IMR-90 (cell line): ENCODE measurements at regions not wholly inside any gene's neighbourhood (a gene's known extent, or its start where the extent isn't known, plus 50 kb on each side); places are given as distances from the start of the nearest gene placed in this dataset.

Source experiments
- ATAC-seq: fragments of 200-7000 bp; cut with Tn5 transposase; 2 replicates; pipeline ENCODE4 v1.9.1; 2020; ENCODE audit warnings: low read depth, mild to moderate bottlenecking, moderate library complexity
- BruUV-seq: library from RNA; stranded (reverse); fragments of 400-500 nt; replicated peaks from 2 replicates; lab custom pipeline; 2021; lab: Mats Ljungman, UMichigan
- CTCF ChIA-PET: fragments of 300-600 bp; formaldehyde crosslinking; extraction: SDS; loops from one replicate; lab custom pipeline; 2021; ENCODE audit warnings: antibody characterized with exemption; lab: Yijun Ruan, JAX
- POLR2A ChIA-PET: fragments of 300-600 bp; sonication (Branson Sonifier 250); formaldehyde crosslinking; loops from one replicate; lab custom pipeline; 2022; ENCODE audit warnings: antibody characterized with exemption; ENCODE audit not compliant: unreplicated experiment; lab: Charles Lee
- DNase-seq: peaks from one replicate; pipeline ENCODE4 v3.0.0; 2013
- H2AFZ ChIP-seq: replicated peaks from 2 replicates; pipeline ENCODE3; 2013; ENCODE audit warnings: low read length, mild to moderate bottlenecking; ENCODE audit not compliant: poor library complexity
- H2AK5ac ChIP-seq: 2 replicates; pipeline ENCODE4 v1.6.1; 2013; ENCODE audit warnings: low read depth, low read length, inconsistent platforms
- H2AK9ac ChIP-seq: replicated peaks from 2 replicates; pipeline ENCODE3; 2013; ENCODE audit warnings: mild to moderate bottlenecking, low read depth, low read length, moderate library complexity; ENCODE audit not compliant: poor library complexity
- H2BK120ac ChIP-seq: 2 replicates; pipeline ENCODE4 v1.6.1; 2013; ENCODE audit warnings: low read depth, low read length, inconsistent platforms
- H2BK15ac ChIP-seq: 3 replicates; pipeline ENCODE4 v1.6.1; 2013; ENCODE audit warnings: low read depth, low read length, inconsistent platforms
- H2BK20ac ChIP-seq: 2 replicates; pipeline ENCODE4 v1.6.1; 2013; ENCODE audit warnings: low read depth, mild to moderate bottlenecking, inconsistent platforms, low read length, moderate library complexity
- H2BK5ac ChIP-seq: 2 replicates; pipeline ENCODE4 v1.6.1; 2013; ENCODE audit warnings: mild to moderate bottlenecking, low read depth, low read length, inconsistent platforms; ENCODE audit not compliant: poor library complexity, severe bottlenecking
- H3K14ac ChIP-seq: replicated peaks from 2 replicates; pipeline ENCODE4 v1.6.1; 2013; ENCODE audit warnings: low read depth, low read length, inconsistent platforms
- H3K18ac ChIP-seq: 2 replicates; pipeline ENCODE4 v1.6.1; 2013; ENCODE audit warnings: low read depth, low read length, control low read depth
- H3K23ac ChIP-seq: 2 replicates; pipeline ENCODE4 v1.6.1; 2013; ENCODE audit warnings: low read depth, low read length, inconsistent platforms
- H3K27ac ChIP-seq: 2 replicates; pipeline ENCODE4 v1.5.1; 2013; ENCODE audit warnings: mild to moderate bottlenecking, control low read depth, low read length; ENCODE audit not compliant: insufficient read depth
- H3K27me3 ChIP-seq: 2 replicates; pipeline ENCODE4 v1.6.1; 2013; ENCODE audit warnings: low read length; ENCODE audit not compliant: control insufficient read depth, insufficient read depth
- H3K36me3 ChIP-seq: 2 replicates; pipeline ENCODE4 v1.6.1; 2013; ENCODE audit warnings: low read length, mixed read lengths; ENCODE audit not compliant: control insufficient read depth, insufficient read depth
- H3K4ac ChIP-seq: 2 replicates; pipeline ENCODE4 v1.6.1; 2013; ENCODE audit warnings: low read depth, low read length, inconsistent platforms
- H3K4me1 ChIP-seq: 2 replicates; pipeline ENCODE4 v1.6.1; 2013; ENCODE audit warnings: low read length, mixed read lengths; ENCODE audit not compliant: control insufficient read depth, insufficient read depth
- H3K4me2 ChIP-seq: 2 replicates; pipeline ENCODE4 v1.6.1; 2013; ENCODE audit warnings: low read depth, mild to moderate bottlenecking, control low read depth, low read length, moderate library complexity
- H3K4me3 ChIP-seq: 2 replicates; pipeline ENCODE4 v1.5.1; 2013; ENCODE audit warnings: low read depth, mild to moderate bottlenecking, control low read depth, low read length, moderate library complexity; ENCODE audit not compliant: insufficient read depth
- H3K56ac ChIP-seq: 2 replicates; pipeline ENCODE4 v1.6.1; 2013; ENCODE audit warnings: low read length, inconsistent platforms; ENCODE audit not compliant: insufficient read depth; ENCODE audit errors: extremely low read depth
- H3K79me1 ChIP-seq, 2 experiments: 2 replicates each; pipeline ENCODE4 v1.6.1; 2013; ENCODE audit warnings: low read length in 2 of 2, inconsistent platforms in 1 of 2, low read depth in 1 of 2
- H3K9ac ChIP-seq: 2 replicates; pipeline ENCODE4 v1.6.1; 2013; ENCODE audit warnings: low read depth, low read length, control low read depth
- H3K9me1 ChIP-seq: 2 replicates; pipeline ENCODE4 v1.6.1; 2013; ENCODE audit warnings: low read length, inconsistent platforms; ENCODE audit not compliant: insufficient read depth
- H3K9me3 ChIP-seq: 2 replicates; pipeline ENCODE4 v1.6.1; 2013; ENCODE audit warnings: low read length; ENCODE audit not compliant: control insufficient read depth, insufficient read depth
- H4K20me1 ChIP-seq: 2 replicates; pipeline ENCODE4 v1.6.1; 2013; ENCODE audit warnings: low read length, inconsistent platforms; ENCODE audit not compliant: insufficient read depth
- H4K5ac ChIP-seq: 2 replicates; pipeline ENCODE4 v1.6.1; 2013; ENCODE audit warnings: mild to moderate bottlenecking, low read depth, low read length, control low read depth
- H4K8ac ChIP-seq, 2 experiments: 2 replicates each; pipeline ENCODE4 v1.6.1; 2013; ENCODE audit warnings: low read depth in 2 of 2, low read length in 2 of 2, control low read depth in 1 of 2, inconsistent platforms in 1 of 2
- H4K91ac ChIP-seq: 2 replicates; pipeline ENCODE4 v1.6.1; 2013; ENCODE audit warnings: low read depth, low read length, inconsistent platforms; ENCODE audit not compliant: insufficient read depth
- MAFK ChIP-seq: IDR thresholded peaks from 2 replicates; pipeline ENCODE4 v1.6.1; 2012; ENCODE audit warnings: low read depth, low read length, improper control_type of control experiment
- WGBS, 2 experiments: methylation state at CpG; one replicate each; pipeline versions ENCODE4 v1.1.5 to v1.1.7; 2013; ENCODE audit warnings: missing lambda C conversion rate in 2 of 2; ENCODE audit not compliant: insufficient read length in 1 of 2; ENCODE audit errors: extremely low coverage in 2 of 2; 5-methylcytosine and 5-hydroxymethylcytosine counted together
- dilution Hi-C: fragments of 300-500 bp; cut with HindIII; formaldehyde crosslinking; loops from one replicate; pipeline ENCODE4 v1.14.3; 2018; ENCODE audit warnings: low sequenced_read_pairs; ENCODE audit not compliant: unreplicated experiment
- in situ Hi-C: fragments of 300-500 bp; cut with MboI; formaldehyde crosslinking; loops from 3 replicates; pipeline ENCODE4 v1.14.3; 2019; ENCODE audit warnings: low sequenced_read_pairs, inconsistent platforms, mixed read lengths
- intact Hi-C: fragments of 100-400 bp; cut with micrococcal nuclease; formaldehyde crosslinking; loops from 2 replicates; pipeline ENCODE4 v1.10.0; 2022
- TF ChIP-seq, protein P1 (sequence below): fragments of 150-350 bp; IDR thresholded peaks from 2 replicates; pipeline ENCODE4 v1.6.1; 2016; ENCODE audit warnings: low read depth, mild to moderate bottlenecking, low read length, moderate library complexity, borderline replicate concordance

- Histone ChIP-seq H2AK5ac (no peak overlapping the region), H2AFZ (no peak overlapping the region), H3K18ac (no peak overlapping the region), H2BK15ac (no peak overlapping the region), H4K91ac (no peak overlapping the region), H2AK9ac (no peak overlapping the region), H3K9ac (no peak overlapping the region), H4K20me1 (no peaks in the 10 kb centered on the region), H4K5ac (no peak overlapping the region), H3K14ac (no peak overlapping the region), H3K36me3 (no peaks in the 10 kb centered on the region), H3K79me1 (no peaks in the 10 kb centered on the region), H3K9me3 (no peaks in the 10 kb centered on the region), H2BK120ac (no peak overlapping the region), H2BK20ac (no peak overlapping the region), H3K4me2 (no peak overlapping the region), H3K56ac (no peak overlapping the region), H3K27me3 (no peaks in the 10 kb centered on the region), H3K27ac (no peak overlapping the region), H3K23ac (no peak overlapping the region), H2BK5ac (no peak overlapping the region), H4K8ac (no peak overlapping the region), H3K9me1 (no peaks in the 10 kb centered on the region), H3K4me3 (no peak overlapping the region), H3K4me1 (no peaks in the 10 kb centered on the region), H3K4ac (no peak overlapping the region)
- in situ Hi-C loops = no loop called here
- ATAC-seq (no peak), DNase-seq (peak; percentile 2)
- POLR2A ChIA-PET = no interaction called here
- WGBS, 2 experiments = no CpG with 5 or more reads among the region's 1 CpG
- no TSS peak for BruUV-seq
- CTCF ChIA-PET = no interaction called here
- intact Hi-C loops = no loop called here
- dilution Hi-C loops = no loop called here
- peak; percentile 72 for TF ChIP-seq MAFK
- TF ChIP-seq, protein P1, sequence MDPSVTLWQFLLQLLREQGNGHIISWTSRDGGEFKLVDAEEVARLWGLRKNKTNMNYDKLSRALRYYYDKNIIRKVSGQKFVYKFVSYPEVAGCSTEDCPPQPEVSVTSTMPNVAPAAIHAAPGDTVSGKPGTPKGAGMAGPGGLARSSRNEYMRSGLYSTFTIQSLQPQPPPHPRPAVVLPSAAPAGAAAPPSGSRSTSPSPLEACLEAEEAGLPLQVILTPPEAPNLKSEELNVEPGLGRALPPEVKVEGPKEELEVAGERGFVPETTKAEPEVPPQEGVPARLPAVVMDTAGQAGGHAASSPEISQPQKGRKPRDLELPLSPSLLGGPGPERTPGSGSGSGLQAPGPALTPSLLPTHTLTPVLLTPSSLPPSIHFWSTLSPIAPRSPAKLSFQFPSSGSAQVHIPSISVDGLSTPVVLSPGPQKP = no peak
Observed at GRCh38 chr6:98579941-98580340, 254.4 kb upstream of the POU3F2 start.
